Fibroblast of lung (primary cell): ENCODE measurements at regions not wholly inside any gene's neighbourhood (a gene's known extent, or its start where the extent isn't known, plus 50 kb on each side); places are given as distances from the start of the nearest gene placed in this dataset.

Source experiments
- EZH2 ChIP-seq: IDR thresholded peaks from 2 replicates; pipeline ENCODE4 v1.5.1; 2012; ENCODE audit warnings: low read length, control low read depth, mild to moderate bottlenecking; ENCODE audit errors: missing control alignments
- TF ChIP-seq, protein P1 (sequence below), 2 donors: IDR thresholded peaks in 1 of 2; conservative IDR thresholded peaks in 1 of 2; 1 replicate in 1 of 2; 2 replicates in 1 of 2; pipeline ENCODE4 v1.5.1; 2011 to 2012; ENCODE audit warnings: low read length in 2 of 2, control low read depth in 1 of 2, inconsistent platforms in 1 of 2, low read depth in 1 of 2, mild to moderate bottlenecking in 1 of 2

DNA sequence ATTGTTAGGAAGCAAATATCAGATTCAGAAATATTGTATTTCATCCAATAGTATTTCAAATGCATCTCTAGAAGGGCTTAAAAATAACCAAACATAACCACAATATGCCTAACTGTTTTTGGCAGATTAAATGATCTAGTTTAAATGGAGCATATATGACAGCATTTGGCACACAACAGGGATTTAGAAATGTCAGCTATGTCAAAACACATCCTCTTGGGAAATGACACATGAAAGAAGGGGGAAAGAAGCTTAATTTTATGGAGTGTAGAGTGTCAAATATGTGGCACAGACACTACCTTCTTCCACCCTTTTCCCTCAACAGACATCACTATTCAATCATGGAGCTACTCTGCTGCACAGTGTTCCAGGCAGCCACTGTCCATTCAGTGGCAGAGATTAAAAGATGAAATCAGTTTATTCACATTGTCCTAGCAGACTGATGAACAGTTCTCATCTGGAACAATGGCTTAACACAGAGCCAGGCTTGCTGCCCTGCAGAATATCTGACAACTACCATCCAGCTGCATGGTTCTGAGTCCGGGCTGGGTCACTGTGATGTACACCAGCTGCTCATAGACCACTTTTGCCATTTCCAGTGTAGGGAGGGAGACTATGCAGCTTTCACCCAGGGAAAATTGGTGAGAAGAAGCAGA lies 349.8 kb downstream of the DHX35 start:
- TF ChIP-seq, protein P1, sequence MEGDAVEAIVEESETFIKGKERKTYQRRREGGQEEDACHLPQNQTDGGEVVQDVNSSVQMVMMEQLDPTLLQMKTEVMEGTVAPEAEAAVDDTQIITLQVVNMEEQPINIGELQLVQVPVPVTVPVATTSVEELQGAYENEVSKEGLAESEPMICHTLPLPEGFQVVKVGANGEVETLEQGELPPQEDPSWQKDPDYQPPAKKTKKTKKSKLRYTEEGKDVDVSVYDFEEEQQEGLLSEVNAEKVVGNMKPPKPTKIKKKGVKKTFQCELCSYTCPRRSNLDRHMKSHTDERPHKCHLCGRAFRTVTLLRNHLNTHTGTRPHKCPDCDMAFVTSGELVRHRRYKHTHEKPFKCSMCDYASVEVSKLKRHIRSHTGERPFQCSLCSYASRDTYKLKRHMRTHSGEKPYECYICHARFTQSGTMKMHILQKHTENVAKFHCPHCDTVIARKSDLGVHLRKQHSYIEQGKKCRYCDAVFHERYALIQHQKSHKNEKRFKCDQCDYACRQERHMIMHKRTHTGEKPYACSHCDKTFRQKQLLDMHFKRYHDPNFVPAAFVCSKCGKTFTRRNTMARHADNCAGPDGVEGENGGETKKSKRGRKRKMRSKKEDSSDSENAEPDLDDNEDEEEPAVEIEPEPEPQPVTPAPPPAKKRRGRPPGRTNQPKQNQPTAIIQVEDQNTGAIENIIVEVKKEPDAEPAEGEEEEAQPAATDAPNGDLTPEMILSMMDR (conservative IDR thresholded peaks at IDR 0.05 in 1 of 2, IDR thresholded peaks at IDR 0.05 in 1 of 2; ENCODE audit: low read depth in 1 of 2, low read length in 2 of 2) = no peak
- no peak for TF ChIP-seq EZH2
